Activated B cell treated with CpG ODN at 0.5 μM for 24 hours (primary cell): ENCODE measurements at regions not wholly inside any gene's neighbourhood (a gene's known extent, or its start where the extent isn't known, plus 50 kb on each side); places are given as distances from the start of the nearest gene placed in this dataset.

Source experiments
- ATAC-seq: fragments of 200-7000 bp; cut with Tn5 transposase; one replicate; pipeline ENCODE4 v1.10.0; 2021; ENCODE audit warnings: low read depth, mild to moderate bottlenecking, moderate library complexity
- CTCF ChIA-PET: fragments of 350-600 bp; sonication (Branson Sonifier 250); formaldehyde crosslinking; loops from one replicate; lab custom pipeline; 2021; ENCODE audit warnings: antibody characterized with exemption; lab: Charles Lee
- POLR2A ChIA-PET: fragments of 350-600 bp; sonication (Branson Sonifier 250); formaldehyde crosslinking; loops from one replicate; lab custom pipeline; 2021; ENCODE audit warnings: antibody characterized with exemption; lab: Charles Lee
- DNase-seq: peaks from one replicate; pipeline ENCODE4 v3.0.0; 2022
- H3K27ac Mint-ChIP-seq: one replicate; pipeline ENCODE4 v1.8.0; 2020; ENCODE audit warnings: mixed read lengths
- H3K27me3 Mint-ChIP-seq: one replicate; pipeline ENCODE4 v1.8.0; 2021; ENCODE audit warnings: mixed read lengths
- H3K36me3 Mint-ChIP-seq: one replicate; pipeline ENCODE4 v1.8.0; 2021; ENCODE audit warnings: low read depth, mixed read lengths
- H3K4me1 Mint-ChIP-seq: one replicate; pipeline ENCODE4 v1.8.0; 2021; ENCODE audit warnings: mixed read lengths
- H3K4me3 Mint-ChIP-seq: one replicate; pipeline ENCODE4 v1.8.0; 2020; ENCODE audit warnings: mild to moderate bottlenecking, mixed read lengths
- H3K9me3 Mint-ChIP-seq: one replicate; pipeline ENCODE4 v1.8.0; 2020; ENCODE audit warnings: mixed read lengths
- CTCF ChIP-seq: fragments of 200-600 bp; IDR thresholded peaks from one replicate; pipeline ENCODE4 v1.8.0; 2022; ENCODE audit warnings: antibody characterized with exemption, mild to moderate bottlenecking
- intact Hi-C: fragments of 100-400 bp; cut with micrococcal nuclease; formaldehyde crosslinking; loops from one replicate; pipeline ENCODE4 v1.15.1; 2024

DNA sequence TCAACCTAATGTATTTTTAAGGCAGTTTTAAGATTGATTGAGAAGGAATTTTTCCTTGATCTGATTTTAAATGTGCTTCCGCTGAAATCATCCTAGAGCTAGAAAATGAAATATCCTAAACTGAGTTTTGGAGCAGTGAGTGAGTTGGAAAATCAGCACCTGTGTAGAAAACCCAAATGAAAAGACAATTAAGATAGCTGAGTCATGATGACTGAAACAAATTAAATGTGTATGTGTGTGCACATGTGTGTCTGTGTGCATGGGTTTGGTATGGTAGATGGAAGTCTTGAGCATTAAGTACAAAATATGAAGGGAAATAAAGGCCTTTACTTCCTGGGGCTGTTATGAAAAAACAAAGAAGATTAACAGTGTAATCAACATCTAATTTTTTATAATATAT lies 394.6 kb upstream of the MAP2 start:
- H3K9me3 Mint-ChIP-seq = no peaks in the 10 kb centered on the region

DNA sequence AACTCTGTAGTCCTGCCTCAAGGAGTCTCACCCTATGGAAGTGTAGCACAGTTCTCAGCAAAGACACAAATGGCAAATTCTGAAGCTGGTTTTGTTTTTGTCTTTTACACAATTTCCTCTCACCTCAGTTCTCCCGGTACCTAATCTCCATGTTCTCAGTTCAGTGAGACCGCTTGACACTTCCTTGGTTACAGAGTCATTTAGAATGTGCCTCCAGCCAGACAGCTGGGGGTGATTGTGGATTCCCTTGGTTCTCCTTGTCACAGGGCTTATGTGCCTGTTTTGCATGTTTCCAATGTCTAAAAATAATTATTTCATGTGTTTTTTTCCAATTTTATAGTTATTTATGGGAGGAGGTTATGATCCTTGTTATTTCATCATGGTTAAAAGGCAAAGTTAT lies 379.5 kb upstream of the MAP2 start:
- POLR2A ChIA-PET = no interaction called here
- H3K36me3 Mint-ChIP-seq = no peaks in the 10 kb centered on the region
- DNase-seq = no peak
- intact Hi-C loops = no loop called here
- TF ChIP-seq CTCF = no peak
- no peaks in the 10 kb centered on the region for H3K9me3 Mint-ChIP-seq
- no peaks in the 10 kb centered on the region for H3K27me3 Mint-ChIP-seq
- no peaks in the 10 kb centered on the region for H3K4me1 Mint-ChIP-seq
- H3K4me3 Mint-ChIP-seq = no peak overlapping the region
- H3K27ac Mint-ChIP-seq = no peak overlapping the region
- CTCF ChIA-PET = no interaction called here
- ATAC-seq = no peak

More for the DNA sequence above, 394.6 kb upstream of the MAP2 start:
- no peak for ATAC-seq
- no peaks in the 10 kb centered on the region for H3K4me1 Mint-ChIP-seq
- H3K27me3 Mint-ChIP-seq = no peaks in the 10 kb centered on the region
- intact Hi-C loops = no loop called here
- no peak for TF ChIP-seq CTCF
- no peaks in the 10 kb centered on the region for H3K36me3 Mint-ChIP-seq
- no peak overlapping the region for H3K4me3 Mint-ChIP-seq
- ChIA-PET POLR2A (no interaction called here), CTCF (no interaction called here)
- H3K27ac Mint-ChIP-seq = no peak overlapping the region
- DNase-seq = no peak

DNA sequence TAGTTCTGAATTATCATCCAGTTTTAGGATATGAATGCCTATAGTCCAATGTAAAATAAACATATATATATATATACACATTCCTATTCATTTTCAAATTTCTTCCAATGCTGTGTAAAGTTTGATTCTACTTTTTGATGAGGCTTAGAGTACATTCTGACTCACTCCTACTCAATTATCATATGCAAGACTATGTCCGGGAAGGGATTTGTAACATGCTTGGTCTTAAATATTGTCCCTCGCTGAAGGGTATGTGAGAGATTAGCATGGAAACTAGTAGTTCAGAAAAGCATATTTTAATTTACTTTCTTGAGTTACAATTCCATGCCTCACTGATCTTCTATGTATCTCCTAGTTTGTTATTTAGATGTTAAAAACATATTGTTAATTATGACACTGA lies 377.7 kb upstream of the MAP2 start:
- intact Hi-C loops = no loop called here
- POLR2A ChIA-PET = no interaction called here
- no peak overlapping the region for H3K27ac Mint-ChIP-seq
- H3K27me3 Mint-ChIP-seq = no peaks in the 10 kb centered on the region
- no peaks in the 10 kb centered on the region for H3K36me3 Mint-ChIP-seq
- no peak overlapping the region for H3K4me3 Mint-ChIP-seq
- H3K9me3 Mint-ChIP-seq = no peaks in the 10 kb centered on the region
- no peak for ATAC-seq
- no peak for TF ChIP-seq CTCF
- H3K4me1 Mint-ChIP-seq = no peaks in the 10 kb centered on the region
- CTCF ChIA-PET = no interaction called here
- no peak for DNase-seq

GRCh38 chr2:209049608-209050007 lies 374.2 kb upstream of the MAP2 start:
- intact Hi-C loops = no loop called here
- ATAC-seq = no peak

GRCh38 chr2:209062210-209062609 lies 361.6 kb upstream of the MAP2 start:
- no peak overlapping the region for H3K4me3 Mint-ChIP-seq
- ATAC-seq = no peak
- ChIA-PET POLR2A (no interaction called here), CTCF (no interaction called here)
- no peak for TF ChIP-seq CTCF
- intact Hi-C loops = no loop called here
- no peaks in the 10 kb centered on the region for H3K36me3 Mint-ChIP-seq
- no peak overlapping the region for H3K27ac Mint-ChIP-seq
- no peaks in the 10 kb centered on the region for H3K27me3 Mint-ChIP-seq
- no peaks in the 10 kb centered on the region for H3K4me1 Mint-ChIP-seq
- no peak for DNase-seq
- H3K9me3 Mint-ChIP-seq = peaks cover 3% of the 10 kb centered on the region

More at GRCh38 chr2:209049608-209050007, 374.2 kb upstream of the MAP2 start:
- Mint-ChIP-seq H3K4me3 (no peak overlapping the region), H3K36me3 (no peaks in the 10 kb centered on the region), H3K4me1 (no peaks in the 10 kb centered on the region), H3K27me3 (no peaks in the 10 kb centered on the region), H3K9me3 (no peaks in the 10 kb centered on the region), H3K27ac (no peak overlapping the region)
- ChIA-PET CTCF (no interaction called here), POLR2A (no interaction called here)
- no peak for TF ChIP-seq CTCF
- no peak for DNase-seq
